ENCODE measurements at regions not wholly inside any gene's neighbourhood (a gene's known extent, or its start where the extent isn't known, plus 50 kb on each side); places are given as distances from the start of the nearest gene placed in this dataset.

GRCh38 chr3:176430244-176431037 lies 766.8 kb downstream of the TBL1XR1 start:
- peak; percentile 59 for DNase-seq

DNA sequence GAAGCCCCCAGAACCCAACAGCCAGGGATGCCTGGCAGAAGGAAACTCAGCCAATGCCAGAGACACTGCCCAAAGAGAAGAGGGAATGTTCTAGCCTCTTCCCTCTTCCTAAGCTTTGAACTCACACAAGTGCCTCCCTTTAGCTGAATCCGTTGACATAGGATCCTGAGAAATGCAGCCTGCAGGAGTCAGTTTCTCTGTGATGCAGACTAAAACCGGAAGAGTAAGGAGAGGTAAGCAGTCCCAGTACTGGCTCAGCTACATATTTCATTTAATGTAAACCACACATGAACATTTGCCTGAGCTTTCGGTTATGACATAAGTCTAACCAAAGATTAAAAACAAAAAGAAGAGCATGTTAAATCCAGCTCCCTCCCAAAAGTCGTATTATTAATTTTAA lies 768.7 kb downstream of the TBL1XR1 start:
- DNase-seq, result no peak

DNA sequence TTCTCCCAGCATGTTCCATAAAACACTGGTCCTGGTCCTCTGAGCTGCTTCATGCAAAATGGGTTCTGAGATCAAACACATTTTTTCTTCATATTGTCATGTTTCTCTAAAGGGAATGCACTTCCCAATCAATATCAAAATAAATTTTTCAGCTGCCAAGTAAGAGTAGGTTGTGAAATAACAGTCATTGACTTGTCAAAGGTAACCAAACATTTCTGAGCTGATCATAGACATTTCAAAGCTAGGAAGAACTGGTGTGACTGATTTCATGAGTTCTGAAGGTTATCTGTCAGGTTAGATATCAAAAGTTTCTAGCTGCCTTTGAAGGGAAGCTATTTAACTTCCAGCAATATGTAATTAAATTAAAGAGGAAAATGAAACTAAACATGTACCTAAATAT lies 770.9 kb downstream of the TBL1XR1 start:
- no peak for DNase-seq

DNA sequence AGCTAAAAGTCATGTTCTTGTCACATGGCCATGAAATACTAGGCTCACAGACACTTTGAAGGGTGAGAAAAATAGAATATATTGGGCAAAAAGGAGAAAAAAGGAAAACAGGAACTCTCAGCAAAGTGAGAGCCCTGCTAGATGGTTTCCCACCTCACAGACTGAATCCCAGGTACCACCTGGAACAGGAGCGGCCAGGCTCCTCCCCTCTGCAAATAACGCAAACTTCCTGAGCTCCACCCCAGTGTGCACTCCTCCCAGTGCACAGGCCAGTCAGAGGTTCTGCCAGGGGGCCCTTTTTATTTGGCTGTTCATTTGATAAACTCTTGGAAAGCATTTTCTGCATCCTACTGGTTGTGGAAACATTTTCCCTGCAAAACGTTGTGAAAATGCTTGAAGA lies 780.4 kb downstream of the TBL1XR1 start:
- DNase-seq, result no peak

DNA sequence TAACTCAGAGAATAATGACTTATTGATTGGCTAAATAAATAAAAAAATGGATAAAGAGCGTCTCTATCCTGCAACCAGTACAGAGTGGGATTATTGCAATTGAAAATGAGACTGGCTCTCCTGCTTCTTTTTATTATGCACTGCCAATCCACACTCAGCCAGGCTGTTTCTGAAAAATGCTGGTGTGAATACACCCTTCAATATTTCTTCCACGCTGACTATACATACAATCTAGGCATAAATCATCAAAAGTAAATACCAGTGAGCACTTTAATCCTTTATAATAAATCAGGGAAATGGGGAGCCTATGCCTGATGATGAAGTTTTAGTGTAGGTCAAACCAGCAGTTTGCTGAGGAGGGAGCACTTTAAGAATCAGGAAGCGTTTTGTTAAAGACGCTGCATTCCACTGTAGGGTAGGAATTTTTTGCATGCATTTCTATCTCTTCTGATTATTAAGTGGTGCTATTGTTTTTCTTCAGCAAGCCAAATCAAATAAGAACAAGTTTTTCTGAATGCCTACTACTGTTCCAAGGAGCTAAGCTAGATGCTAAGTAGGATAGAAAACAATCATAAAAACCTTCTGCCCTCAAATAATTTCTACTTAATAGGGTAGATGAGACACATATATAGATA lies 781.5 kb downstream of the TBL1XR1 start:
- no peak for DNase-seq

- DNase-seq, result no peak
These were observed 784.5 kb downstream of the TBL1XR1 start for GRCh38 chr3:176412771-176413170.

GRCh38 chr3:176403531-176403930 lies 793.8 kb downstream of the TBL1XR1 start:
- no peak for DNase-seq

DNA sequence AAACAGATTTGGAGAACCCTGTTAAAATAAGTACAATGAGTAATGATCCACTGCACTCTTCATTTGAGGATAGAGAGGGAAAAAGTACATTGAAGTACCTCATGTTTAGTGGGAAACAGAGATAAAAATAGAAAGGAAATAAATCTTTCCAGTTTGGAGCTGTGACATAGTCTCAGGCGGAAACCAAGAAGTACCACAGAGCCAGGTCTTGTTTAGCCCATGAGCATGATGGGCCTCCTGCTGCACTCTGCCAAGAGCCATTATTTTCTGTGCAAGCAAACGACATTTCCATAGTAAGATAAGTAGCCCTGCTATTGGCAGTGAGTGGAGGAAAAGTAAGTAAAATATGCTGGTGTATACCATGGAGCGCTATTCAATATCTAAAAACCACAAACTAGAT lies 796.1 kb downstream of the TBL1XR1 start:
- no peak for DNase-seq

- DNase-seq, result no peak
These were observed 798.1 kb downstream of the TBL1XR1 start for GRCh38 chr3:176399193-176399592.

- DNase-seq, result no peak
These were observed 802.0 kb downstream of the TBL1XR1 start for GRCh38 chr3:176395240-176395639.

DNA sequence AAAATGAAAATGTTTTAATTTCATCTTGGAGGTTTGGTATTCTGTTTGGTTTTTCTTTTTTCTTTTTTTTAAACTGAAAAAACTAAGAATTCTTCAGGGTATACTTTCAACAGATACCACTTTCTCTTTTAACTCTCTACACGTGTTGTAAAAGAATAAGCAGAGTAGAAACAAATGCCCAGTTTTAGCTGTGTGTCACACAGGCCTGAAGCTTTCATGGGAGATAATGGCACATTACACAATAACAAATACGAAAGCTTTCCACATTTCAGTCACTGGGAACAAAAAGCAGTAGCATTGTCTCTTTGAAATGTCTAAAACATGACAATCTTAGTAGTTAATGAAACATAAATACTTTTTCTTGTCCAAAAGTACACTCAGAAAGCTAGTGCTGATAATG lies 818.5 kb downstream of the TBL1XR1 start:
- DNase-seq, result no peak

GRCh38 chr3:176376531-176376930 lies 820.8 kb downstream of the TBL1XR1 start:
- no peak for DNase-seq

- no peak for DNase-seq
These were observed 821.8 kb downstream of the TBL1XR1 start for GRCh38 chr3:176375519-176375918.

GRCh38 chr3:176362191-176362731 lies 835.0 kb downstream of the TBL1XR1 start:
- DNase-seq, result no peak

DNA sequence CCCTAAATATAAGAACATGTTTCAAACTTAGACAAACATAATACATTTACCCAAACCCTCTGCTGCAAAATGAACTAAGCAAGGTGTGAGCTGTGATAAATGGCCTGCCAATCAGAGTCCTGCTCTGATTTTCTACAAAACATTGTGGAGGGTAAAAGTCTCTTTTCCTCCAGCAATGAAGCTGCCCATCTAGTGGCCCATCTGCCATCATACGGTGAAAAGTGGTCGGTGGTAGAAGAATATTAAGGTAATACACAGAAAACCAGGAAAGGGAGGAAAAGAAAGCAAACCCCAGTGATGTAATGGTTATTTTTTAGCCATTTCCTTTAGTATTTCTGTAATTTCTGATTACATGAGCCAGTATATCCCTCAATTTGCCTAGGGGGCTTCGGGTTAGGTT lies 838.1 kb downstream of the TBL1XR1 start:
- DNase-seq, result no peak

- no peak for DNase-seq
These were observed 839.4 kb downstream of the TBL1XR1 start for GRCh38 chr3:176357891-176358290.

- no peak for DNase-seq
These were observed 842.4 kb downstream of the TBL1XR1 start for GRCh38 chr3:176354843-176355242.

DNA sequence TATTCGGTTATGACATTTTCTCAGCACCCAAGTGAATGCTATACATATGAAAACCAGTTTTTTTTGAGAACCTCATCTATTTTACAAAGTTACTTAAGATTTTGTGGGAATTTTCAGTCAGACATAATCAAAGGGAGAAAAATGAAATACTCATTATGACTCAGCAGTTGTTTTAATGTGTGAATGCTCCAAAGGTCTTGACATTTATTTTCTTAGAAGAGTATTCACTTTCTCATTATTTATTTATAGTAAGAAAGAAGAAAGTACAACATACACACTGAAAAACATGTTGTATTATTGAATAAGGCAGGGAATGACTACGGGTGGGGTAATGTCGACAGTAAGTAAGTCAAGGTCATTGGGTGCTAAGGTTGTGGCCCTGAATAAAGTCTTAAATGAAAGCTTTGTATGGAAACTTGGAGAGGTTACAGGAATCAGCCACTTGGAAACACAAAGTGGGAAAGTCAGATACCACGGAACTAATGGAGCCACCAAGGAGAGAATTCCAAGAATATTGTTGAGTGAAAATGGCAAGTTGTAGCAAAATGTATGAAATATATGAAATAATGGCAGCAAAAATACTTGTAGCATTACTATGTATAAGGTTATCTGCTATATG lies 844.5 kb downstream of the TBL1XR1 start:
- DNase-seq, result no peak

- DNase-seq, result no peak
These were observed 845.9 kb downstream of the TBL1XR1 start for GRCh38 chr3:176351408-176351807.

DNA sequence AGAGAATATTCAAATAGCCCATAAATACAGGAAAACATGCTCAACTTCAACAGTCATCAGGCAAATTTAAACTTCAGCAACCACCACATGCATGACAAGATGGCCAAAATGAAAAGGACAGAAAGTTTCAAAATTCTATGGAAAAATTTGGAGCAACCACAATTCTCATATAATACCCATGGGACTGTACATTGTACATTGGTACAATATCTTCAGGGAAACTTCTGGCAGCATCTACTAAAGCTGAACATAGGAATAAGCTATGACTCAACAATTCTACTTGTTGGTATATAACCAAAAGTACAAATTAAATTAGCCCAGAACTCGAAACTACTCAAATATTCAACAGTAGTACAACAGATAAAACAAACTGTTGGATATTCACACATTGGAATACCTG lies 847.6 kb downstream of the TBL1XR1 start:
- DNase-seq, result no peak

GRCh38 chr3:176347424-176348146 lies 849.7 kb downstream of the TBL1XR1 start:
- no peak for DNase-seq

- DNase-seq, result no peak
These were observed 855.3 kb downstream of the TBL1XR1 start for GRCh38 chr3:176341963-176342362.
